Right renal cortex interstitium (tissue), 3 donors: ENCODE measurements at regions not wholly inside any gene's neighbourhood (a gene's known extent, or its start where the extent isn't known, plus 50 kb on each side); places are given as distances from the start of the nearest gene placed in this dataset.

Source experiments
- DNase-seq, 3 donors: peaks; one replicate each; pipeline ENCODE4 v3.0.0-alpha.2; 2013; ENCODE audit warnings: low read depth in 3 of 3, low spot score in 2 of 3

- no peak for DNase-seq
These were observed 162.6 kb downstream of the RTL3 start for GRCh38 chrX:78496483-78496882.

DNA sequence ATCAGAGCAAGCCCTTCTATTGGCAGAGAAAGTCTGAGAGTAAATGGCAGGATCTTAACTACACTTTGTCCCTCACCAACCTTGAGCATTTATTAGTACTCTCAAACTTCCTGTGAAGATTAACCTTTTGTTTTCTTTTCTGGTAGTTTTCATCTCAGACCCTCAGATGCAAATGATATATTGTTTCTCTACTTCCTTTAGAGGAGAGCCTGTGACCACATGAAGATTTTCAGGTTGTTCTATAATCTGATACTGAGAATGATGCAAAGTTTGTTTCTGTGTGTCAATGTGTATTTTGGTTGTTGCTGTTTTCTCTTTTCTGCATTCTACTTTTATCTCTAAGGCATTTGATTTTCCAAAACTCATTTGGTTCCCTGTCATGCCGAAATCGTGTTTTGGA is 165.8 kb upstream of the CYSLTR1 start:
- DNase-seq: no peak

- no peak for DNase-seq
These were observed 149.3 kb upstream of the CYSLTR1 start for GRCh38 chrX:78476701-78477100.

- DNase-seq: no peak
These were observed 129.5 kb upstream of the CYSLTR1 start for GRCh38 chrX:78456909-78457308.

- DNase-seq: no peak
These were observed 128.5 kb upstream of the CYSLTR1 start for GRCh38 chrX:78455901-78456300.

DNA sequence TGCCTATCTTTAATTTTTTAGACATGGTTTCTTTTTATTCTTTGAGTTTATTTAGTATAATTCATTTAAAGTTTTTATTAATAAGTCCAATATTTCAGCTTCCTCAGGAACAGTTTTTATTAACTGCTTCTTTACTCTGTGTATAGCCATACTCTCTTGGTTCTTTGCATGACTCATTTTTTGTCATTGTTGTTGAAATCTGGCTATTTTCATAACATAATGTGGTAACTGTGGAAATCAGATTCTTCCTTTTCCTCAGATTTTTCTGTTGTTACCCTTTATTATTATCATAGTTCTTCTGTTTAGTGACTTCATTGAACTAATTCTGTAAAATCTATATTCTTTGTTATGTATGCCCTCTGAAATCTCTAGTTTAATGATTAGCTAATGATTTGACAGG is 124.9 kb upstream of the CYSLTR1 start:
- no peak for DNase-seq

DNA sequence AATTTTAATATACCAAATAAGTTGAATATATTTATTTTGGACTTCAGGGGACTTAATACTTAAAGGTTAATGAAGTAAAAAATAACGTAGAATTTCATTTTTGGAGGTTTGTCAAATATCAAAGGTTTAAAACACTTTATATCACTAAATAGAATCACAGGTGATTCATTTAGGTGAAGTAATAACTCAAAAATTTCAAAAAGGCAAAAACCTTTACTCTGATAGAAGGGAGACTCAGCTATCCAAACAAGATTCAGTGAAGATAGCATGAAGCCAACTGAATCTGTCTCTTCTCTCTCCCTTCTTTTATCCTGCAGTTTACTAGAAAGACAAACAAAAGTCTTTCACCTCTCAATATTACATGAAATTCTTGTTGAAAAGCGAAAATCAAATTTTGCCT is 110.2 kb upstream of the CYSLTR1 start:
- DNase-seq: no peak

DNA sequence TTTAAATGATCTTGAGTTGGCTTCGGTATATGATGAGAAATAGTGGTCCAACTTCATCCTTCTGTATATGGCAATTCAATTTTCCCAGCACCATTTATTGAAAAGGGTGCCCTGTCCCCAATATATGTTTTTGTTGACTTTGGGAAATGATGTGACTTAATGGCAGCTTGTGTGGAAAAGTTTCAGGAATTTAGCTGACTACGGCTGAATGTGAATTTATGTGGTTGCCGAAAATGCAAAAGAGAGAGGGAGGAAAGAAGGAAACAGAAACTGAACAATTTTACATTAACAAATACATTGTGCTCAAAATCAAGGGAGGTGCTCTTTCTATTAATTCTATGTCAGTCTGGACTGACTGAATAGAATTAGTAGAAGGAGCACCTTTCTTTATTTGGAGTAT is 101.8 kb upstream of the CYSLTR1 start:
- no peak for DNase-seq

GRCh38 chrX:78388663-78389062 is 61.3 kb upstream of the CYSLTR1 start:
- no peak for DNase-seq

DNA sequence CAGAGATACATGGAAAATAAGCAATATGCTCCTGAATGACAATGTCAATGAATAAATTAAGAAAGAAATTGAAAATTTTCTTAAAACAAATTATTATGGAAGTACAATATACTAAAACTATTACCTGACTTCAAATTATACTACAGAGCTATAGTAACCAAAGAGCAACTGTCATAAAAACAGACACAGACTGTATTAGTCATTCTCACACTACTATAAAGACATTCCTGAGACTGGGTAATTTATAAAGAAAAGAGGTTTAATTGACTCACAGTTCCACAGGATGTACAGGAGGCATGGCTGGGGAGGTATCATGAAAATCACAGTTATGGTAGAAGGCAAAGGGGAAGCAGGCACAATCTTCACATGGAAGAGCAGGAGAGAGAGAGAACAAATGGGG is 60.0 kb upstream of the CYSLTR1 start:
- no peak for DNase-seq

GRCh38 chrX:78384486-78384885 is 57.1 kb upstream of the CYSLTR1 start:
- no peak for DNase-seq

DNA sequence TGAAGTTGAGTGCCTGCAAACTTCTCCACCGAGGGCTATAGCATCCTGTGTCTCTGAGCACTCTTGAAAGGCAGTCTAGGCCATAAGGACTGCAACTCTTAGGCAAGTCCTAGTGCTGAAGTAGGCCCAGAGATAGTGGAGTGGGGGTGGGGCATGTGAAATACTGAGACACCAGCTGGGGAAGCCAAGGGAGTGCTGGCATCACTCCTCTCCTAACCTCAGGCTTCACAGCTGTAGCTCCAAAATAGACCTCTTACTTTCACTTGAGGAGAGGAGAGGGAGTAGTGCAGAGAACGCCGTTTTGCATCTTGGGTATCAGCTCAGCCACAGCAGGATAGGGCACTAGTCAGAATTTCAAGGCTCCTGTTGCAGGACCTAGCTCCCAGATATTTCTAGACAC is 56.2 kb upstream of the CYSLTR1 start:
- no peak for DNase-seq

DNA sequence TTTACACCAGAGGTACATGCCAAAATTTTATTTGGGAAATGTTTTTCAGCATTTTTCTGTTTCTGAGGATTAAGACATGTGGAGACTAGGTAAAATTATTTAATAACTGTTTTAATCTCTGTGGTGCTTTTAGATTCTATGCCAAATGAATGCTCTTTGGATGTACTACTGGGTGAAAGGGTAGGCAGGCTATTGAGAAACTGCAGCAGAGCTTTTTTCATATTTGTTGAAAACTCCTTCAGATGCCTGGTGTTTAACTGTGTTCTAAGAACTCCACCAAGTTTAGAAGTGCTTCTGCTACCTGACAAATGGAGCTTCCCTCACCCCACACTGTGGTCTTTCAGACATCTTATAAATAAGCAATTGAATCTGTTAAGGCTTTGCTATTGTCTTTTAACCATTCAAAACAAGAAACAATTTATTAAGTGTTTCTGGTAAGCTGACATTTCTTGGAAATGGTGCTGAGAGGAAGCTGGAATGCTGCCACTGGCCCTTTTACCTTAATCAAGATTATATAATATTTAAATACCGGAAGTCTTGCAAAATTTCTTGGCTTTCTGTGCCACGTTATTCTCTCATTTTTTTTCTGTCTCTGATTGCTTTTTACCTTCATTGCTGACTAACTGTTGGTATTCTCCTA is 51.2 kb upstream of the CYSLTR1 start:
- DNase-seq: no peak
